Trophoblast cell (in vitro differentiated cells and primary cell): ENCODE measurements at regions not wholly inside any gene's neighbourhood (a gene's known extent, or its start where the extent isn't known, plus 50 kb on each side); places are given as distances from the start of the nearest gene placed in this dataset.

Experiments
- DNase-seq, 2 donors: peaks; one replicate each; pipeline ENCODE4 v3.0.0-alpha.2; 2016
- H2AFZ ChIP-seq: 2 replicates; pipeline ENCODE4 v1.6.1; 2013; ENCODE audit warnings: low read length, moderate library complexity, mild to moderate bottlenecking; ENCODE audit not compliant: insufficient read depth, poor library complexity
- H2AK5ac ChIP-seq: 2 replicates; pipeline ENCODE4 v1.6.1; 2013; ENCODE audit warnings: mild to moderate bottlenecking, low read length
- H2BK120ac ChIP-seq: 2 replicates; pipeline ENCODE4 v1.6.1; 2013; ENCODE audit warnings: low read length, mild to moderate bottlenecking, moderate library complexity; ENCODE audit not compliant: insufficient read depth, poor library complexity
- H2BK12ac ChIP-seq: 2 replicates; pipeline ENCODE4 v1.6.1; 2013; ENCODE audit warnings: mild to moderate bottlenecking, low read length, moderate library complexity
- H2BK5ac ChIP-seq: 2 replicates; pipeline ENCODE4 v1.6.1; 2013; ENCODE audit warnings: low read length, low read depth, moderate library complexity, mild to moderate bottlenecking; ENCODE audit not compliant: poor library complexity
- H3K14ac ChIP-seq: 2 replicates; pipeline ENCODE4 v1.6.1; 2013; ENCODE audit warnings: mild to moderate bottlenecking, low read length
- H3K18ac ChIP-seq: 2 replicates; pipeline ENCODE4 v1.6.1; 2013; ENCODE audit warnings: mild to moderate bottlenecking, low read length
- H3K23ac ChIP-seq: 2 replicates; pipeline ENCODE4 v1.6.1; 2013; ENCODE audit warnings: low read length
- H3K27ac ChIP-seq: 2 replicates; pipeline ENCODE4 v1.5.1; 2013; ENCODE audit warnings: low read depth, mild to moderate bottlenecking, inconsistent platforms, low read length, moderate library complexity
- H3K27me3 ChIP-seq: 2 replicates; pipeline ENCODE4 v1.6.1; 2013; ENCODE audit warnings: inconsistent platforms, mild to moderate bottlenecking, low read length, moderate library complexity; ENCODE audit not compliant: insufficient read depth
- H3K36me3 ChIP-seq, 2 experiments: 1 replicate in 1 of 2; 2 replicates in 1 of 2; pipeline ENCODE4 v1.6.1; 2013; ENCODE audit warnings: low read length in 2 of 2, mild to moderate bottlenecking in 2 of 2, moderate library complexity in 1 of 2; ENCODE audit not compliant: insufficient read depth in 2 of 2, control insufficient read depth in 1 of 2
- H3K4ac ChIP-seq: 2 replicates; pipeline ENCODE4 v1.6.1; 2013; ENCODE audit warnings: low read depth, mild to moderate bottlenecking, low read length, moderate library complexity
- H3K4me1 ChIP-seq, 2 experiments: 1 replicate in 1 of 2; 2 replicates in 1 of 2; pipeline ENCODE4 v1.6.1; 2013; ENCODE audit warnings: low read length in 2 of 2, mild to moderate bottlenecking in 2 of 2, moderate library complexity in 1 of 2; ENCODE audit not compliant: insufficient read depth in 2 of 2, control insufficient read depth in 1 of 2
- H3K4me2 ChIP-seq: 2 replicates; pipeline ENCODE4 v1.6.1; 2013; ENCODE audit warnings: inconsistent platforms, mild to moderate bottlenecking, low read length, moderate library complexity
- H3K4me3 ChIP-seq: 2 replicates; pipeline ENCODE4 v1.5.1; 2013; ENCODE audit warnings: mild to moderate bottlenecking, low read depth, low read length, inconsistent platforms
- H3K79me1 ChIP-seq: one replicate; pipeline ENCODE4 v1.6.1; 2013; ENCODE audit warnings: low read length
- H3K79me2 ChIP-seq: 2 replicates; pipeline ENCODE4 v1.6.1; 2013; ENCODE audit warnings: low read length, mild to moderate bottlenecking; ENCODE audit not compliant: control insufficient read depth, insufficient read depth, poor library complexity
- H3K9ac ChIP-seq: 2 replicates; pipeline ENCODE4 v1.6.1; 2013; ENCODE audit warnings: mild to moderate bottlenecking, low read length
- H3K9me3 ChIP-seq: 2 replicates; pipeline ENCODE4 v1.6.1; 2013; ENCODE audit warnings: low read depth, mild to moderate bottlenecking, control low read depth, inconsistent platforms, low read length; ENCODE audit not compliant: insufficient read depth
- H4K12ac ChIP-seq: 2 replicates; pipeline ENCODE4 v1.6.1; 2013; ENCODE audit warnings: low read depth, mild to moderate bottlenecking, low read length, moderate library complexity
- H4K8ac ChIP-seq: 2 replicates; pipeline ENCODE4 v1.6.1; 2013; ENCODE audit warnings: low read depth, mild to moderate bottlenecking, low read length, moderate library complexity
- H4K91ac ChIP-seq: one replicate; pipeline ENCODE4 v1.6.1; 2013; ENCODE audit warnings: low read depth, mild to moderate bottlenecking, low read length, moderate library complexity
- WGBS: extraction: QIAGEN DNeasy Blood & Tissue Kit; methylation state at CpG from one replicate; pipeline ENCODE4 v1.1.7; 2013; ENCODE audit warnings: missing lambda C conversion rate; ENCODE audit not compliant: insufficient read length, insufficient coverage; ENCODE audit errors: extremely low coverage; 5-methylcytosine and 5-hydroxymethylcytosine counted together

DNA sequence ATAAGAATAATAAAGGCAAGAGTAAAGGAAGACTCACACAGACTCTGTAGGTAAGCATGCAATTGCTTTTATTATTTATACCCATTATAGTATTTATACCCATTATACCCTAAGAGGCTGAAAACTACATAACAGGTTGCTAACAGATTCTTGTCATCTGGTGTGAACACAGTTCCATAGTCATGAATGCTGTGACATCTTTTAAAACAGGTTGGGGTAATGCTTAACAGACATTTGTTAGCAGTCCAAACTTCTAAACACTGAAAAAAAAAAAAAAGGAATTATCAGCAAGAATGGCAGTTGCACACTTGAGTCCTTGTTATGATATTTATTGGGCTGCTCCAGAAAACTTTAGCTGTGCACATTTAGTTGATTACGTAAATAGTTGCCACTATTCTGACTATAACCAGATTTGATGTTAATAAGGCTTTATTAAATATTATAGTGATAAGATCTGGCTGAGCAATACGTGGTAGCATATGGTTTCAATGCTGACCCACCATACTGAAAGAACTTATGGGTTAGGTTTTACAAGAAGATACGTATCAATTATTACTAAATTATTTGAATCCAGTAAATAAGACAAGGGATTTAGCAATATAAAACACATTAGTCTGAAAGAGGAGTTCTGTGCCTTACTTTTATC, 888.8 kb downstream of the LRRTM4 start:
- H4K91ac ChIP-seq, result no peak overlapping the region
- H3K4ac ChIP-seq, result no peak overlapping the region
- no peak overlapping the region for H2BK12ac ChIP-seq
- no peak overlapping the region for H3K23ac ChIP-seq
- H3K4me2 ChIP-seq, result no peak overlapping the region
- H3K4me1 ChIP-seq, result no peaks in the 10 kb centered on the region
- no peaks in the 10 kb centered on the region for H3K9me3 ChIP-seq
- no peaks in the 10 kb centered on the region for H3K79me1 ChIP-seq
- H3K36me3 ChIP-seq, result no peaks in the 10 kb centered on the region
- H2BK5ac ChIP-seq, result no peak overlapping the region
- no peak overlapping the region for H4K8ac ChIP-seq
- no peak overlapping the region for H4K12ac ChIP-seq
- no peak overlapping the region for H3K27ac ChIP-seq
- H3K9ac ChIP-seq, result no peak overlapping the region
- no peak overlapping the region for H3K18ac ChIP-seq
- no CpG with 5 or more reads among the region's 3 CpGs for WGBS
- no peak overlapping the region for H2BK120ac ChIP-seq
- H3K79me2 ChIP-seq, result no peaks in the 10 kb centered on the region
- no peak overlapping the region for H3K4me3 ChIP-seq
- no peak overlapping the region for H2AFZ ChIP-seq
- no peak for DNase-seq
- H3K27me3 ChIP-seq, result no peaks in the 10 kb centered on the region
- H3K14ac ChIP-seq, result no peak overlapping the region
- H2AK5ac ChIP-seq, result no peak overlapping the region

- Histone ChIP-seq H3K4me2 (no peak overlapping the region), H3K23ac (no peak overlapping the region), H2AK5ac (no peak overlapping the region), H3K4me3 (no peak overlapping the region), H3K27me3 (no peaks in the 10 kb centered on the region), H3K18ac (no peak overlapping the region), H4K91ac (no peak overlapping the region), H4K12ac (no peak overlapping the region), H3K36me3 (no peaks in the 10 kb centered on the region), H3K4me1 (no peaks in the 10 kb centered on the region), H2BK5ac (no peak overlapping the region), H3K14ac (no peak overlapping the region), H2BK120ac (no peak overlapping the region), H4K8ac (no peak overlapping the region), H2BK12ac (no peak overlapping the region), H3K9me3 (peaks cover 1% of the 10 kb centered on the region), H3K4ac (no peak overlapping the region), H3K9ac (no peak overlapping the region), H2AFZ (no peak overlapping the region), H3K79me1 (no peaks in the 10 kb centered on the region), H3K27ac (no peak overlapping the region), H3K79me2 (no peaks in the 10 kb centered on the region)
- DNase-seq, result no peak
- no CpG with 5 or more reads among the region's 3 CpGs for WGBS
Observed at GRCh38 chr2:76625101-76625500, 897.1 kb downstream of the LRRTM4 start.

GRCh38 chr2:76613330-76613729, 902.6 kb upstream of the GCFC2 start:
- no peak overlapping the region for H2BK12ac ChIP-seq
- no peak overlapping the region for H3K4me3 ChIP-seq
- no peak overlapping the region for H2BK120ac ChIP-seq
- no peak overlapping the region for H2BK5ac ChIP-seq
- H4K12ac ChIP-seq, result no peak overlapping the region
- H4K8ac ChIP-seq, result no peak overlapping the region
- H3K18ac ChIP-seq, result no peak overlapping the region
- H2AK5ac ChIP-seq, result no peak overlapping the region
- H3K9ac ChIP-seq, result no peak overlapping the region
- H3K36me3 ChIP-seq, result no peaks in the 10 kb centered on the region
- H3K14ac ChIP-seq, result no peak overlapping the region
- no peaks in the 10 kb centered on the region for H3K79me2 ChIP-seq
- no peaks in the 10 kb centered on the region for H3K4me1 ChIP-seq
- H3K23ac ChIP-seq, result no peak overlapping the region
- no peak overlapping the region for H3K4ac ChIP-seq
- peak in 1 of 2 donors; percentile 20 for DNase-seq
- H3K79me1 ChIP-seq, result no peaks in the 10 kb centered on the region
- no peak overlapping the region for H2AFZ ChIP-seq
- H3K27me3 ChIP-seq, result no peaks in the 10 kb centered on the region
- H4K91ac ChIP-seq, result no peak overlapping the region
- no peak overlapping the region for H3K4me2 ChIP-seq
- H3K9me3 ChIP-seq, result no peaks in the 10 kb centered on the region
- no peak overlapping the region for H3K27ac ChIP-seq

DNA sequence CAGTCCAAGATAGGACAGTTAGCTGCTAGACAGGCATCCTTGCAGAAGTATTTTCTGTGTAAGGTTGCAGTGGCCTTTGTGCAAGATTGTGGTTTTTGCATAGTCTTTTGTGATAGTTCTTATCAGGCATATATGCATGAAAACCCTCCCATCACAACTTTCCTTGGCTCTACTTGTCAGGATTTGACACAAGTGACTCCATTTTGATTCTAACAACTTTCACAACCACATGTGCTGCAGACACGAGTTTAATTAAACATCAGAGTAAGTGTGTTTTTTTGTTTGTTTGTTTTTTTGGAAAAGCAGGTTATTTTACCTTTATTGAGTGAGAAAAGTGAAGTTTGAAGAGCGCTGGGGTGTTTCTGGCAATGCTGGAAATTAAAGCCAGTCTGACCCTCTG, 902.0 kb upstream of the GCFC2 start:
- H2AK5ac ChIP-seq, result no peak overlapping the region
- H3K9ac ChIP-seq, result no peak overlapping the region
- H3K4ac ChIP-seq, result no peak overlapping the region
- no peak overlapping the region for H3K23ac ChIP-seq
- H3K9me3 ChIP-seq, result no peaks in the 10 kb centered on the region
- H4K8ac ChIP-seq, result no peak overlapping the region
- WGBS, result no CpG with 5 or more reads among the region's 2 CpGs
- no peak overlapping the region for H2BK12ac ChIP-seq
- H3K4me1 ChIP-seq, result no peaks in the 10 kb centered on the region
- H3K79me1 ChIP-seq, result no peaks in the 10 kb centered on the region
- H2BK5ac ChIP-seq, result no peak overlapping the region
- H3K14ac ChIP-seq, result no peak overlapping the region
- no peaks in the 10 kb centered on the region for H3K79me2 ChIP-seq
- no peak for DNase-seq
- H2BK120ac ChIP-seq, result no peak overlapping the region
- H3K27me3 ChIP-seq, result no peaks in the 10 kb centered on the region
- H3K36me3 ChIP-seq, result no peaks in the 10 kb centered on the region
- no peak overlapping the region for H4K91ac ChIP-seq
- H3K27ac ChIP-seq, result no peak overlapping the region
- no peak overlapping the region for H3K18ac ChIP-seq
- H3K4me3 ChIP-seq, result no peak overlapping the region
- H3K4me2 ChIP-seq, result no peak overlapping the region
- no peak overlapping the region for H2AFZ ChIP-seq
- H4K12ac ChIP-seq, result no peak overlapping the region
